Prostate gland (tissue), 2 donors: ENCODE measurements at regions not wholly inside any gene's neighbourhood (a gene's known extent, or its start where the extent isn't known, plus 50 kb on each side); places are given as distances from the start of the nearest gene placed in this dataset.

ENCODE experiments used
- CTCF ChIP-seq, 4 experiments: fragments of 200-600 bp in 2 of 4; fragments of 450-650 bp in 2 of 4; sonication (generic) in 2 of 4; IDR thresholded peaks; 1 replicate in 3 of 4; 2 replicates in 1 of 4; pipeline ENCODE4 v1.5.1; 2016 to 2019; ENCODE audit warnings: antibody characterized with exemption in 4 of 4, mild to moderate bottlenecking in 2 of 4, moderate library complexity in 2 of 4
- POLR2AphosphoS5 ChIP-seq: sonication (generic); formaldehyde crosslinking; IDR thresholded peaks from one replicate; pipeline ENCODE4 v1.6.1; 2017; ENCODE audit warnings: antibody characterized with exemption

- TF ChIP-seq CTCF (IDR thresholded peaks at IDR 0.05): no peak
- TF ChIP-seq POLR2AphosphoS5: no peak
Measured at GRCh38 chr17:72188801-72189200, 68.0 kb downstream of the SOX9 start.
